ENCODE measurements at regions not wholly inside any gene's neighbourhood (a gene's known extent, or its start where the extent isn't known, plus 50 kb on each side); places are given as distances from the start of the nearest gene placed in this dataset.

DNA sequence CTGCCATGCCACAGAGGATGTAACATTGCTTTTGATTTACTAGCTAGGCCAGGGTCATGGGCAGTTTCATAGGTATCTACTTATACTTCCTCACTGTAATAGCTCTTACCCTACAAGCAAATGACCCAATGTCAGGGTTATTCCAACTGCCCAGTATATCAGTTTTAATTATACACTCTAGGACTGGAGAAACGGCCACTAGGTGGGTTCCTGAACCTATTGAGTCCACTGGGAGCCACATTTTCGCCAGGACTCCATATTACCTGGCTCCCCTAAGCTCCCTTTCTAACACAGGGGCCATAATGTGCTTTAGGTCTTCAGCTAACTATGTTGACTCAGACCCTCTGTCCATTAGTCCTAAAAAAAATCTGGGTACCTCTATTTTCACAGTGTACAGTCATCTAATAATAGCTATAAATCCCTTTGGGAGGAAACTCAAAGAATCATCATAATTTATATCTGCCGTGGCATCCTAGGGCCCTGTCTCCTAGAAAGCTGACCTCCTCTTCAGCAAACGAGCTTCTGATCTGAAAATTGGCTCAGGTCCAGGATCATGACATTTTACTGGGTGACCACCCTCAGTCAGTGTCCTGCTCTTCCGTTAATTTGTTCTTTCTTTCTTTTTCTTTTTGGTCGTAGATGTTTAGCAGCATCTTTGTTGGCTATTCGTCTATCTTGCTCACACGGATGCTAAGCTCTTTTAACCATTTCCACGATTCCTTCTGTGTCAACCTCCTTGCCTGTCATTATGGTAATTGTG is 244.3 kb downstream of the FAM76B start:
- no peak for DNase-seq

GRCh38 chr11:95544095-95544856 is 245.3 kb downstream of the FAM76B start:
- DNase-seq: no peak

DNA sequence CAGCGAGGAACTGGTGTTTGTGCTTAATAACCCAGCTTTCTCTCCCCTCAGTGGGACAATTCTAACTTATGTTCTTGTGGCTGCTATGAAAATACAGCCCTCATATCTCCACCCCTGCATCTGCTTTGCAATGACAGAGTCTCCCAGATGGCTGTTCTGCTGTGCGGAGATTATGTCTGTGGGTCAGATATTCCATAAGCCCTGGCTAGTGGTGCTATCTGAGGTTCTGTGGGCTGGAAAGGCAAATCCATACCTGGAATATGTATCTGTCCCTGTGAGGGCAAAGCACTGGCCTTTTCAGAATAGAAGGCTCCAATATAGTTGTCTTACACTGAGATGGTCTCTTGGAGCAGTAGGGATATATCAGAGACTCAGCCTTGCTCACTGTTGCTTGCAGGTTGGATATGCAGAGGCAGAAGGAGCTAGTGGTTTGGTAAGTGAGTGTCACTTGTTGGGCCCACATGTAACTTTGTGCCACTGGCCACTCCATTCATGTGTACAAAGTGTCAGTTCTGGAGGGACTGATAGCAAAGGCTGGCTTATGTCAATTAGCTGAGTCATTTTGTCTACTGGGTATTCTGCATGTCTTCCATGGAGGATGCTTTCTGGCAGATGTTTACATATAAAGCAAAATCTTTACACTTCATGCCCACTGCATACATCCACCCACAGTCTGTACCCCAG is 246.6 kb downstream of the FAM76B start:
- DNase-seq: no peak

- no peak for DNase-seq
Measured at GRCh38 chr11:95541715-95542114, 247.9 kb downstream of the FAM76B start.

DNA sequence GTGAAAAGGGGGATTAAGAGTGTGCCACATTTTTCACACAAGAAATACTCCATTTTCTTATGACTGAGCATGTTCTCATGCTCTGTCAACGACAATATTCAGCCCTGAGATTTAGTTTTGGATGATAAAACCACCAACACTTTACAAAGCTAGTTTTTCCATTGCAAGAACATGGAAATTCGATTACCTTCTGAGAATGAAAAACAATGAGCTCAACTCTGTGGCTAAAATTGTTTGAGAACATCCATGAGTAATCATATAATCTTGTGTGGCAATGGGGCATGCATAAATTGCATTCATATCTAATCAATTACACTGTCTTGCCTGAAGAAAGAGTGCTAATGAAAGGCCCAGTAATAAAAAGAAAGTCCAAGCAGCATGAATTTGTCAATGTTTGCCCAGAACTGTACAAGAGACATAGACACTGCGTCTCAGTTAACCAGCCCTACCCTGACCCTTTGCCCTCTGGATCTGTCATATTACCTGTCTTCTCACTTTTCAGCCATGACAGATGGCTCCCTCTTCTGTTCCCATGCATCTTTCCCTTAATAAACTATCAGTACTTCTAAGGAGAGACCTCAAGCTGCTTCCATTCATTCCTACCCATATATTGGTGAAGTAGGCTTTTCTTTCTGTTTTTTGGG is 253.4 kb downstream of the FAM76B start:
- DNase-seq: no peak

GRCh38 chr11:95534809-95535208 is 254.8 kb downstream of the FAM76B start:
- no peak for DNase-seq

GRCh38 chr11:95534226-95534625 is 255.4 kb downstream of the FAM76B start:
- DNase-seq: no peak

- DNase-seq: no peak
Measured at GRCh38 chr11:95531116-95531515, 258.5 kb downstream of the FAM76B start.

DNA sequence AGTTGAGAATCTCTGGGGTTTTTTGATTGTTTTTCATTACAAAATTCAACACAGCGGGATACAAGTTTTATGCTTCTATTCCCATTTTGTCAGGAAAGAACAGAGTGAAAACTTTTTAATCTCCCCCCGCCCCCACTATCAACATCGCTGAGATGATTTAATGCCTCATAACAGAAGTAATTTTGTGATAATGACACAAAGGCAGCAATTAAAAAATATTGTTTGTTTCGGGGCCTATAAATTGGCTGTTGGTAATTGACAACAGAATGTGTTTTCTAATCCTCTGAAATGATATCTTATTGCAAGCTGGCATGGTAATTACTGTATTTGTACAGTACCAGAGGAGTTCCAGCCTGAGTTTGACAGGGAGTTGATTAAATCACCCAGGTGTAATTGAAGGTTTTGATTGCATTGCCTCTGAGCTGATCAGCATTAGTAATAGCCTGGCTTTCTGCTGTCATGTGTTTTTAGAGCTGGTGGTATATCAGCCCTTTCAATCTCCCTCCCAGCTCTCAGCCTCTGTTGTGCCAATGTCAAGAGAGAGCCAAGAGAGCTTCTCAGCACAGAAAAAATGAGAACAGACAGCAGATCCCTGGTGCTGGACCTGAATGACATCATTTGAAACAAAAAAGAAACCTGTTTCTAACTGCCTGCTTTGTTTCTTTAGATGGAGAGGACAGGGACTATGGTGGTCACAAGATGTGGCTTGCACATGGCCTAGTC is 265.1 kb downstream of the FAM76B start:
- DNase-seq: no peak

GRCh38 chr11:95522874-95523273 is 266.7 kb downstream of the FAM76B start:
- DNase-seq: no peak

DNA sequence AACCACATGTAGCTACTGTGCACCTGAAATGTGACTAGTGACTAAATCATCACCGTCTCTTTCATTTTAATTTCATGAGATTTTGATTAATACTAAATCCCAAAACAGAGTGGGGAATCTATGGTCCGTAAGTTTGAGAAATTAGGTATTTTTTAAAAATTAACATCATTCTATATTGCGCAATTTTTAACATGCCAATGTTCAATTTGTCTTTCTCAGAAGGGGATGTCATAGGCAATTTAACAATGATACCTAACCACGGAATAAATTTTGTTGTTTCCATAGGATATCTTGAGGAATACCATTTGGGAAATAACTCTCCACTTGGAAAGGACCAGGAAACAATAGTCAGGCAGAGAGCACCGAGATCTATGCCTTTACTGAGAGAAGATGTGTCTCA is 267.7 kb downstream of the FAM76B start:
- DNase-seq: no peak

GRCh38 chr11:95521133-95521542 is 268.4 kb downstream of the FAM76B start:
- no peak for DNase-seq

DNA sequence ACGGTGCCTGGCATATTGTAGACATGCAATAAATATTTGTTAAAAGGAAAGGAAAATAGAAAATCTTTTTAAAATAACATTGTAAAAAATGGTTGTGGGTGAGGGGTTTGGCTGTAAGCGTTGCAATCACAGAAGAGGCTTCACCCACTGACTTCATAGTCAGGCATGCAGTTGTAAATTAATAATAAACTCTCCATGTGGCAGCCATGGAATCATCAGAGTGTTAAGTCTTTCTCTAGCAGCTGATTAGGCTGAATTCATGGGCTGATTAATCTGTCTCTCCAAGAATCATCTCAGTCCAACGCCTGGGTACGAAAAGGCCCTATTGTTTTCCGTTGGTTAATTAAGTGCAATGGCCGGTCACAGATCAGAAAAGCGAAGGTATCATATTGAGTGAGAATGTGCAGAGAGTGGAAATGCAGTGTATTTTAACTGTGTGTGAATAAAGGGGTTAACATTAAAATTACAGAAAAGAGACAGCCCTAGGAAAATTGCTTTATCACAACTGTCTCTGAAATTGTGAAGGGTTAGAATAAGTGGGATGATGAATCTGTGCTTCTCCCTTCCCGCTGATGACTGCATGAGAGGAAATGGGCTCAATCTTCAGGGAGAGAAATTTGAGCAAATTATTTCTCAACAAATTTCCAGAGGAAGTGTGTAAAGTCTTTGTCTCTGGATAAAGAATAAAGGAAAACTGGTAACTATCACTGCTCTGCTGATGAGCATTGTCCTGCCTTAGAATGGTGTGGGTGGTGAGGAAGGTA is 269.0 kb downstream of the FAM76B start:
- DNase-seq: no peak

DNA sequence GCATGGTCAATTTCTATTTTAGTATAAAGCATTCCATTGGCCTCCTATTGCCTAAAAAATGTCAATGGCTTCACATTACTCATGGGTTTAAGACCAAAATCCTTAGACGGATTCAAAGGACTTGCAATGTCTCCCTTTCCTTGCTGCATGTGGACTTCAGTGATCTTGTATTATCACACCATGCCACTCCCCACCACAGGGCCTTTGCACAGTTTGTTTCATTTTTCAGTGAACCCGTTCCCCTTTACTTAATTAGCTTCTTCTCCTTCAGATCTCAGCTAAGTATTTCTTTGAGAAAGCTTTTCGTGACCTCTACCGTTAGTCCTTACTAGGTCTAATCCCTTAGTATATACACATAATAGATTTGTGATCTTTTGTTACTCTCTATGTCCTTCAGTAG is 269.7 kb downstream of the FAM76B start:
- no peak for DNase-seq

DNA sequence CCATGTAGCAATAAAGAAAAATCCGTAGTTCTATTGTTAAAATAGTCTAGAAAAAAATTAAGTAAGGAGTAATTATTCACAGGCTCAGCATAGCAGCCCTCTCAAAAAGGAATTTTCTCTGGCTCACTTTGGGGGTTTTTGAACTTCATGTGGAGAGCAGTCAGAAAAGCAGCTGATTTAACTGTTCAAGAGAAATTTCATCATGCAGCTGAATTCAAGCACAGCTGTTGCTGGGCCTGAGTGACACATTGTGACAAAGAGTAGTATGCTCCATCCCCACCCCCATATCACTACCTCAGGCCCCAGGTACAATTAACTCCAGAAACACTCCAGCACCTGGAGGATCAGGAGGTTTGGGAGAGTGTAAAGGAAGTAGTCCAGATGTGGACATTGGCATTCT is 272.1 kb downstream of the FAM76B start:
- no peak for DNase-seq

DNA sequence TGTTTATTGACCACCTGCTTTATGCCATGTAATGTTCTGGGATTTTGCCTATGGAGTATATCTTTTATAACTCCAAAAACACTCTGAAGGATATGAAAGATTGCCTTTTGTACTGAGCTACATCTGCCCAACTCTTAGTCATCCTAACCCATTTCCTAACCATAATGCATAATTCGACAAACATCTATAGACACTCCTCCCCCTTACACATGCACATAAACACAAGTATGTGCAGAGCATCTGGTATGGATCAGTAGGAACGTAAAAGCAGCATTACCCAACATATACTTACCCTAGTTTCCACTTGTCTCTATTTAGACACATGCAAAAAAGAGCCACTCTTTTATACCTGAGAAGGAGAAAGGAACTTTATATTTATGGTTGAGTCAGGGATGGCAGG is 272.8 kb downstream of the FAM76B start:
- no peak for DNase-seq

- DNase-seq: no peak
Measured at GRCh38 chr11:95516175-95516574, 273.4 kb downstream of the FAM76B start.

- no peak for DNase-seq
Measured at GRCh38 chr11:95515371-95515770, 274.2 kb downstream of the FAM76B start.

DNA sequence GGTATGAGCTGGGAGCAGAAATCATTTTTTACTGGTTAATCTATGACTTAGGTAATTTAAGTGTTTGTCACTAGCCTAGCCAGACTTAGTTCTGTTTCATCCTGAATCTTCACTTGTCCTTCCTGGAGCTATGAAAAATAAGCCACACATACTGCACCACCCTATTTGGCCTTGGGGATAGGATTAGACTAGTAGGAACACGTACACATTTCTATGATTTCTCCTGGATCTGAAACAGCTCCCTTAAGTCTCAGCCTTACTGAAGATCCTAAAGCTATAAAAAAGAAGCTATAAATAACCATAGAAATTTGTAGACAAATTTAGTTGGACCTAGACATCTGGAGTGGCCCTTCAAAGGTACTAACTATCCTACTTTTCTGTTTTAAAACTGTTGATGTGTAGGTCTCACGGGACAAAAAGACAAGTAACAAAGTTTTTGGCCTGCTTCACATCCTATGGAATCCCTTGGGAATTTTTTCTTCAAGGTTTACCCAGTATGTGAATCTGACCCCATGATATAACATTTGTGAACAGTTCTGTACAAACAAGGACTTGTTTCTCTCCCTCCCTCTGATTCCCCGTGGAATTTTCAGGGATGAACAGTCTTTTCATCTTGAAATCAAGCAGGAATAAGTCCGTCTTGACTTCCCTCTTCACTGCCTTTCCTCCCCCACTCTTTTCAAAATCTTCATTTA is 275.0 kb downstream of the FAM76B start:
- DNase-seq: no peak

DNA sequence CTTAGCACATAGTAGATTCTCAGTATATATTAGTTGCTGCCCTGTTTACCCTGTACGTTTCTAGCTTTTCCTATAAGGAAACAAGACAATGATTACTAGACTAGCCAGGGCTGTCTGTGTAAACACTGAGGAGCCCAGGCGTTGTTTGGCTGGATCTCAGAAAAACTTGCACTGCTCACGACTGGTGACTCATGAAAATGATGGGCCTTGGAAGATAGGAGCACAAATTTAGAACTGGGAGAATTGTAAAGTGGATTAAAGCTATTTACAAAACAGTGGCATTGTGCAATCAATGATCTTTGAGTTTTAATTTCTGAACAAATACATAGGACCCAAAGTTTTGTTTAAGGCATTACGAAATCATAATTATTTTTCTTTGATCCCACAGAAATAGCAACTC is 276.9 kb downstream of the FAM76B start:
- no peak for DNase-seq

- DNase-seq: no peak
Measured at GRCh38 chr11:95512177-95512576, 277.4 kb downstream of the FAM76B start.
